ENCODE measurements at regions not wholly inside any gene's neighbourhood (a gene's known extent, or its start where the extent isn't known, plus 50 kb on each side); places are given as distances from the start of the nearest gene placed in this dataset.

GRCh38 chr2:217570394-217570793, 432.4 kb downstream of the TNS1 start:
- TF ChIP-seq, protein P1, sequence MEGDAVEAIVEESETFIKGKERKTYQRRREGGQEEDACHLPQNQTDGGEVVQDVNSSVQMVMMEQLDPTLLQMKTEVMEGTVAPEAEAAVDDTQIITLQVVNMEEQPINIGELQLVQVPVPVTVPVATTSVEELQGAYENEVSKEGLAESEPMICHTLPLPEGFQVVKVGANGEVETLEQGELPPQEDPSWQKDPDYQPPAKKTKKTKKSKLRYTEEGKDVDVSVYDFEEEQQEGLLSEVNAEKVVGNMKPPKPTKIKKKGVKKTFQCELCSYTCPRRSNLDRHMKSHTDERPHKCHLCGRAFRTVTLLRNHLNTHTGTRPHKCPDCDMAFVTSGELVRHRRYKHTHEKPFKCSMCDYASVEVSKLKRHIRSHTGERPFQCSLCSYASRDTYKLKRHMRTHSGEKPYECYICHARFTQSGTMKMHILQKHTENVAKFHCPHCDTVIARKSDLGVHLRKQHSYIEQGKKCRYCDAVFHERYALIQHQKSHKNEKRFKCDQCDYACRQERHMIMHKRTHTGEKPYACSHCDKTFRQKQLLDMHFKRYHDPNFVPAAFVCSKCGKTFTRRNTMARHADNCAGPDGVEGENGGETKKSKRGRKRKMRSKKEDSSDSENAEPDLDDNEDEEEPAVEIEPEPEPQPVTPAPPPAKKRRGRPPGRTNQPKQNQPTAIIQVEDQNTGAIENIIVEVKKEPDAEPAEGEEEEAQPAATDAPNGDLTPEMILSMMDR (conservative IDR thresholded peaks at IDR 0.05; ENCODE audit: low read length): no peak
- no peak for TF ChIP-seq EZH2phosphoT487 (IDR thresholded peaks at IDR 0.05; ENCODE audit: borderline replicate concordance, low read depth, low read length)
